T-cell (primary cell): ENCODE measurements at regions not wholly inside any gene's neighbourhood (a gene's known extent, or its start where the extent isn't known, plus 50 kb on each side); places are given as distances from the start of the nearest gene placed in this dataset.
A peak's percentile ranks its signal among the peaks of the same experiment; 100 is the strongest.

ENCODE experiments used
- ATAC-seq, 4 experiments: fragments of 200-7000 bp in 3 of 4; fragments of 150-1000 bp in 1 of 4; cut with Tn5 transposase; replicated peaks in 1 of 4; 1 replicate in 3 of 4; 2 replicates in 1 of 4; pipeline ENCODE4 v1.10.0; 2021; ENCODE audit warnings: moderate library complexity in 3 of 4, mild to moderate bottlenecking in 2 of 4, moderate number of reproducible peaks in 1 of 4
- CTCF ChIA-PET, 2 donors: fragments of 300-600 bp; sonication (Branson Sonifier 250); formaldehyde crosslinking; loops; one replicate each; lab custom pipeline; 2022; ENCODE audit warnings: antibody characterized with exemption in 2 of 2; lab: Charles Lee
- POLR2A ChIA-PET, 2 donors: fragments of 300-600 bp; sonication (Branson Sonifier 250); formaldehyde crosslinking; loops; one replicate each; lab custom pipeline; 2022; ENCODE audit warnings: antibody characterized with exemption in 2 of 2; lab: Charles Lee
- DNase-seq, 35 experiments: peaks; one replicate each; pipeline versions ENCODE4 v3.0.0 to v3.0.0-alpha.2; 2013 to 2023
- H3K27ac ChIP-seq: one replicate; pipeline ENCODE4 v1.5.1; 2013; ENCODE audit warnings: low read length
- H3K27me3 ChIP-seq, 2 experiments: replicated peaks in 1 of 2; 1 replicate in 1 of 2; 2 replicates in 1 of 2; pipeline versions ENCODE4 v1.6.1 to v1.7.0; 2013; ENCODE audit warnings: low read length in 1 of 2, mixed read lengths in 1 of 2; ENCODE audit not compliant: control insufficient read depth in 2 of 2, insufficient read depth in 2 of 2; ENCODE audit errors: extremely low read depth in 1 of 2
- H3K36me3 ChIP-seq, 2 donors: 1 replicate in 1 of 2; 2 replicates in 1 of 2; pipeline versions ENCODE4 v1.6.1 to v1.7.0; 2013; ENCODE audit warnings: low read length in 1 of 2; ENCODE audit not compliant: control insufficient read depth in 2 of 2, insufficient read depth in 1 of 2; ENCODE audit errors: extremely low read depth in 1 of 2
- H3K4me1 ChIP-seq, 2 experiments: 1 replicate in 1 of 2; 2 replicates in 1 of 2; pipeline versions ENCODE4 v1.6.1 to v1.7.0; 2013; ENCODE audit warnings: low read length in 2 of 2, mixed read lengths in 1 of 2; ENCODE audit not compliant: insufficient read depth in 2 of 2, control insufficient read depth in 1 of 2; ENCODE audit errors: extremely low read depth in 1 of 2
- H3K4me3 ChIP-seq, 2 donors: 1 replicate in 1 of 2; 2 replicates in 1 of 2; pipeline versions ENCODE4 v1.5.1 to v1.7.0; 2013; ENCODE audit warnings: mild to moderate bottlenecking in 2 of 2, low read length in 1 of 2, moderate library complexity in 1 of 2; ENCODE audit not compliant: control insufficient read depth in 1 of 2; ENCODE audit errors: extremely low read depth in 1 of 2
- H3K9me3 ChIP-seq: 2 replicates; pipeline ENCODE4 v1.7.0; 2013
- H3K27ac Mint-ChIP-seq, 2 donors: one replicate each; pipeline ENCODE4 v1.8.0; 2020 to 2021; ENCODE audit warnings: mild to moderate bottlenecking in 2 of 2, mixed read lengths in 2 of 2
- H3K27me3 Mint-ChIP-seq, 2 donors: one replicate each; pipeline ENCODE4 v1.8.0; 2021 to 2022; ENCODE audit warnings: mixed read lengths in 2 of 2
- H3K36me3 Mint-ChIP-seq: one replicate; pipeline ENCODE4 v1.8.0; 2021; ENCODE audit warnings: mixed read lengths
- H3K4me1 Mint-ChIP-seq, 3 donors: one replicate each; pipeline ENCODE4 v1.8.0; 2020 to 2022; ENCODE audit warnings: mixed read lengths in 3 of 3, mild to moderate bottlenecking in 1 of 3
- H3K4me3 Mint-ChIP-seq, 3 donors: one replicate each; pipeline ENCODE4 v1.8.0; 2020 to 2022; ENCODE audit warnings: mild to moderate bottlenecking in 3 of 3, mixed read lengths in 3 of 3, moderate library complexity in 3 of 3
- H3K9me3 Mint-ChIP-seq, 3 donors: one replicate each; pipeline ENCODE4 v1.8.0; 2020 to 2022; ENCODE audit warnings: mixed read lengths in 3 of 3
- WGBS: methylation state at CpG from one replicate; pipeline ENCODE4 v1.1.5; 2013; ENCODE audit warnings: missing lambda C conversion rate; ENCODE audit not compliant: insufficient coverage; 5-methylcytosine and 5-hydroxymethylcytosine counted together

DNA sequence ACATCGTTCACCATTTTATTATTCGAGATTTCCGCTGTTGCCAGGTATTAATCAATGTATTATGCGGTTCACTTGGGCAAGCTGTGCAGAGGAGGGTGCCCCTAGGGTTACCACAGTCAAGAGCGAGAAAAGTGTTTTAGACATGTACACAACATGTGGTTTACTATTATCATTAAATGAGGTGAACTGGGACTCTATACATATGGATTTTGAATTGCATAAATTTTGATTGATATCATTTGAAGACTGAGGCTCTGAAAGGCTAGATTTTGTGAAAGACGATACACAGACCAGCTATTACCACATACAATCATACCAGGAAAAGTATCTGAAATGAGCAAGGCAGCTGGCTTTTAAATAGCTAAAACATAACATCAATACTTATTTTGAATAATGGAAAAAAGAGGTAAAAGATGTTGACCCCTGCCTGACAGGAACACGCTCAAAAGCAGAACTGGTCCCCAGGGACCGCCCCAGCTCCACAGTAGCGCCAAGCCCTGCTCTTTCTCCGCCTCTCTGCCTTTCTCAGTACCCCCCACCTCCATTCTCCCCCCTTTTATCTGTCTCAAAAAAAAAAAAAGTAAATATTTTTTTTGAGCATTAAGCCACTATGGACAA lies 413.4 kb upstream of the MKI67 start:
- H3K36me3 ChIP-seq = no peaks in the 10 kb centered on the region
- H3K4me1 ChIP-seq = no peaks in the 10 kb centered on the region
- no peaks in the 10 kb centered on the region for H3K9me3 ChIP-seq
- no peak overlapping the region for H3K4me3 ChIP-seq
- ChIA-PET POLR2A (no interaction called here), CTCF (no interaction called here)
- Mint-ChIP-seq H3K4me3 (no peak overlapping the region), H3K36me3 (no peaks in the 10 kb centered on the region), H3K9me3 (no peaks in the 10 kb centered on the region), H3K4me1 (no peaks in the 10 kb centered on the region), H3K27me3 (peaks cover 44 to 47% of the 10 kb centered on the region in 2 donors), H3K27ac (peak overlapping the region in 1 of 2 donors; percentile 13)
- H3K27ac ChIP-seq = no peak overlapping the region
- DNase-seq (no peak), ATAC-seq (no peak)
- 28% methylated on average over 4 of the region's 10 CpGs for WGBS
- peaks cover 3 to 21% of the 10 kb centered on the region in 2 experiments for H3K27me3 ChIP-seq

DNA sequence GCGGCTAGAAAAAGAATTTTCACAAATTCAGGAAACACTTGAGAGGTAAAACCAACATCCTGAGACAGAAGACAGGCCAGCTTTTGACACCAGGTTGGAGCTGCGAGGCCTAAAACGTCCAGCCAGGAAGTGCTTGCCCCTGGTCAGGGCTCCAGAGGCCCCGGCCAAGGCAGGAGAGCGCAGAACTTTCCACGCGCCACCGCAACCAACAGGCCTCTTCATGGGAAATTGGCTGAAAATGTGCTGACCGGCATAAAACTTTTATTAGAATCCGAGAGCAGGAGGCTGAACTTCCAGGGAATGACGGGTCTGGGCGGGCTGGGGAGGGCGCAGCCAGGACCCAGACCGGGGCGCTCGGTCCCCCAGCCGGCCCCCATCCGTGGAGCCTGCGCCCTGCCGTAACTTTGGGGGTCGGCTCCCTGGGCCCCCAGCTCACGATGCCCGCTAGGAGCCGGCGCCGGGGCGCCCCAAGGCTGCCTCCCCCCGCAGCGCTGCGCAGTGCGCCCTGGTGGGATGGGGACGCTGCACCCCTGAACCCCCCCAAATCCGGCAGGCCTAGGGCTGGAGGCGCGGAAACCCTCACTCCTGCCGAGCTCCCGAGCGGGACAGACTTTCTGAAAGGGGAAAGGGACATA lies 414.0 kb upstream of the MKI67 start:
- H3K36me3 Mint-ChIP-seq = no peaks in the 10 kb centered on the region
- WGBS = 15% methylated on average over 22 of the region's 38 CpGs
- no peak overlapping the region for H3K27ac ChIP-seq
- H3K9me3 ChIP-seq = no peaks in the 10 kb centered on the region
- H3K4me1 Mint-ChIP-seq = no peaks in the 10 kb centered on the region
- ChIA-PET POLR2A (no interaction called here), CTCF (no interaction called here)
- no peak overlapping the region for H3K27ac Mint-ChIP-seq
- H3K4me1 ChIP-seq = no peaks in the 10 kb centered on the region
- no peak overlapping the region for H3K4me3 Mint-ChIP-seq
- DNase-seq (no peak), ATAC-seq (no peak)
- no peak overlapping the region for H3K4me3 ChIP-seq
- no peaks in the 10 kb centered on the region for H3K36me3 ChIP-seq
- H3K27me3 Mint-ChIP-seq = peaks cover 38 to 50% of the 10 kb centered on the region in 2 donors
- peaks cover 3 to 21% of the 10 kb centered on the region in 2 experiments for H3K27me3 ChIP-seq
- no peaks in the 10 kb centered on the region for H3K9me3 Mint-ChIP-seq

DNA sequence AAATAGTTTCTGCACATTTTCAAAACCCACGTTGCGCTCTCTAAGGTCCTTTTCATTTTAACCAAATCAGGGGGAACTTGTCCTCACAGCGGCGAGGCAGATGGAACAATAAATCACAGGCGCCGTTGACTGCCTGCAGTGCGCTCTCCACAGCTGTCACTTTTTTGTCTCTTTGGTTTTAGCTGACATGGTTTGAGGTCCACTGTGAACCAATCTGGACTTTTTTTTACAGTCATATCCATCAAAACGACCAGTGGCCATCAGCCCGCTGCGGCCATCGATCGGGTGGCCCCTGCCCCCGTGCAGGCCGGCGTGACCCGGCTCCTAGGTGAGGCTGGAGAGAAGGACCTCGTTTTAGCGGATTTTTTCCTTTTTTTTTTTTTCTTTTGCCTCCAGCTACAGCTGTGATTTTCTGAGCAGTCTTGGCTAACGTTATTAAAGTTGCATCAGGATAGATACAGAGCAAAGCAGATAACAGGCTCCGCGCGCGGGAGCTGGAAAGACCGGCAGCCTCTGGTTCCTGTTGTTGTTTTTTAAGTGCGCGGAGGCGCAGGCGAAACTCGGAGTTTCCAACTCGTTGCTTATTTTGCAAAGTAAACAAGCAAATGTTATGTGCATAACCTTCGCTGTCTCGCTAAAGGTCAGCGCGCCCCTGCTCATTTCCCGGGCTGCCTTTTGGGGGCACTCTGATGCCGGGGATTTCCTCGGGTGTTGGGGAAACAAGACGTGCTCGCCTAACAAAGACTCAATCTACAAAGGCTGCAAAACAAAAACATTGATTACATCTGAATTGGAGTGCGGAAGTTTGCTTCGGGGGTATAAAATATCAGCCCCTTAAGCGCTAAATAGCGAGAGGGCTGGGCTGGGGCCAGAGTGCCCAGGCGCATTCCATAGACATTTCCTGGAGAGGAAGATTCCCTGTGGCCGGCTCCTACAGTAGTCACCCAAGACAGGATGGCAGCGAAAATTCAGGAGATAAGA lies 414.8 kb upstream of the MKI67 start:
- H3K9me3 Mint-ChIP-seq = no peaks in the 10 kb centered on the region
- H3K27ac ChIP-seq = no peak overlapping the region
- H3K4me1 Mint-ChIP-seq = no peaks in the 10 kb centered on the region
- H3K27me3 Mint-ChIP-seq = peaks cover 36 to 50% of the 10 kb centered on the region in 2 donors
- H3K36me3 Mint-ChIP-seq = no peaks in the 10 kb centered on the region
- H3K36me3 ChIP-seq = no peaks in the 10 kb centered on the region
- ChIA-PET POLR2A (no interaction called here), CTCF (no interaction called here)
- peaks cover 3 to 21% of the 10 kb centered on the region in 2 experiments for H3K27me3 ChIP-seq
- no peak for ATAC-seq
- no peaks in the 10 kb centered on the region for H3K4me1 ChIP-seq
- no peaks in the 10 kb centered on the region for H3K9me3 ChIP-seq
- no peak overlapping the region for H3K4me3 ChIP-seq
- no peak overlapping the region for H3K27ac Mint-ChIP-seq
- 8% methylated on average over 35 of the region's 46 CpGs for WGBS
- DNase-seq = no peak
- no peak overlapping the region for H3K4me3 Mint-ChIP-seq

DNA sequence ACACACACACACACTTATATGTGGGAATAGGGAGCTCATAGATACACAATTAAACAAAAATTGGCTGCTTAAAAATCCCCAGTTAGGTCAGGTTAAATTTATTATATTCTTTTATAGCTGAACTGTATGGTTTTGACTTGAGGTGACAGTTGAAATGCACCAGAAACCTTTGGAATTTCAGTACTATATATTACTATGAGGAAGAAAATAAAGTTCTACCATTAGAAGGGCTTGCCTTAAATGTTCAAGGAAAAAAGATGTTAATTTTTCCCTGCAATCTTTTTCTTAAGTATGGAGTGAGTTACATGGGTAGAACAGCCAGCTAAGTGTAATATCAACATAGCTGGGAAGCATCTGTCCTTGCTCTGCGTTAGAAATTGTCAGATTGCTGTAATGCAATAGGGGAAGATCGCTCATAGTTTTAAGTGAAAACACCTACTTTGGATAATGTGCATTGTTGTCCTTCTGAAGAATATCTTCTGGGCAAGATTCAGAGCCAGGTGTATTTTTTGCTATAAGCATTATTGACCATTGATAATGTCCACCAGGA lies 415.8 kb upstream of the MKI67 start:
- Mint-ChIP-seq H3K9me3 (no peaks in the 10 kb centered on the region), H3K27ac (no peak overlapping the region), H3K27me3 (peaks cover 33 to 51% of the 10 kb centered on the region in 2 donors), H3K4me3 (no peak overlapping the region), H3K4me1 (no peaks in the 10 kb centered on the region), H3K36me3 (no peaks in the 10 kb centered on the region)
- DNase-seq = no peak
- H3K9me3 ChIP-seq = no peaks in the 10 kb centered on the region
- POLR2A ChIA-PET = no interaction called here
- peaks cover 3 to 27% of the 10 kb centered on the region in 2 experiments for H3K27me3 ChIP-seq
- WGBS = 75% methylated on average over 2 of the region's 2 CpGs
- CTCF ChIA-PET = no interaction called here
- no peak overlapping the region for H3K4me3 ChIP-seq
- H3K4me1 ChIP-seq = no peaks in the 10 kb centered on the region
- no peaks in the 10 kb centered on the region for H3K36me3 ChIP-seq
- ATAC-seq = no peak
- H3K27ac ChIP-seq = no peak overlapping the region

DNA sequence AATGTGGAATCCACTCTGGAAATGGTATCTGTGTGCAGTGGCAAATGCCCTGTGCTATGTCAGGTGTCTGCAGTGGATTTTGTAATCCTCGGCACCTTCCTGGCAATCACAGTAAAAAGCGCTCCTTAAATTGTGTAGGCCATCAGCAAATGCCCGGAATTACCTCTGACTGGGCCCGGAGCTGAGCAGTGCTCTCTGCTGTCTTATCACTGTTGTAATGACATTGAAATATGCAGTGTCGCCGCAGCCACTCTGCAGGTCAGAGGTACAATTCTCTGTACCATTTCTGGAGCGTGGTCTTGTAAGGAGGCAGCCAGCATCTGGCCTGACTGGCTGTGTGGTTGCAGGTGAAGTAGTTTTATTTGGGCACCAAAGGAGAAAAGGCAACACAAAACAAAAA lies 416.4 kb upstream of the MKI67 start:
- H3K4me3 ChIP-seq = no peak overlapping the region
- H3K27ac Mint-ChIP-seq = no peak overlapping the region
- no peaks in the 10 kb centered on the region for H3K36me3 ChIP-seq
- no peaks in the 10 kb centered on the region for H3K9me3 Mint-ChIP-seq
- ChIA-PET CTCF (no interaction called here), POLR2A (no interaction called here)
- no peaks in the 10 kb centered on the region for H3K4me1 ChIP-seq
- H3K27me3 ChIP-seq = peaks cover 3 to 27% of the 10 kb centered on the region in 2 experiments
- DNase-seq (no peak), ATAC-seq (no peak)
- no peaks in the 10 kb centered on the region for H3K9me3 ChIP-seq
- H3K4me3 Mint-ChIP-seq = no peak overlapping the region
- no peaks in the 10 kb centered on the region for H3K36me3 Mint-ChIP-seq
- peaks cover 33 to 49% of the 10 kb centered on the region in 2 donors for H3K27me3 Mint-ChIP-seq
- H3K27ac ChIP-seq = no peak overlapping the region
- WGBS = 94% methylated on average over 6 of the region's 7 CpGs
- no peaks in the 10 kb centered on the region for H3K4me1 Mint-ChIP-seq

DNA sequence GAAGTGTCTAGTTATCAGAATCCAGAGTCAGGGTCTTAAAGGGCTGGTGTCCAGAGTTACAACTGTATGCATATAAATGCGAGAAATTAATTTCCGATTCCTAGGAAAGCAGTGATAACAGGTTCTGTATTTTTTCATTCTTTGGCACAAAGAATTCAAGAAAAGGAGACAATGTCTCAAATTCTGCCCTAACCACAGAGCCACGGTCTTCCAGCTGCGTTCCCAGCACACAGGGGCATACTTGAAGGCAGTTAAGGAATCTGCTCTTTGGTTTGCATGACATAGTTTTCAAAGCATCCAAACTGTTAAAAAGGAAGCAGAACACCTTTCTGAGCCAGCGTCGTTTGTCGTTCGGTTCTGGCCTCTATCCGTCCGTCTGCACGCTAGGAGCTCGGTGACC lies 416.9 kb upstream of the MKI67 start:
- ChIA-PET CTCF (no interaction called here), POLR2A (no interaction called here)
- H3K36me3 Mint-ChIP-seq = no peaks in the 10 kb centered on the region
- Histone ChIP-seq H3K9me3 (no peaks in the 10 kb centered on the region), H3K36me3 (no peaks in the 10 kb centered on the region), H3K27ac (no peak overlapping the region), H3K4me1 (no peaks in the 10 kb centered on the region), H3K4me3 (no peak overlapping the region), H3K27me3 (peaks cover 3 to 27% of the 10 kb centered on the region in 2 experiments)
- H3K4me1 Mint-ChIP-seq = no peaks in the 10 kb centered on the region
- no peak overlapping the region for H3K4me3 Mint-ChIP-seq
- H3K27me3 Mint-ChIP-seq = peaks cover 29 to 45% of the 10 kb centered on the region in 2 donors
- DNase-seq = no peak
- no peaks in the 10 kb centered on the region for H3K9me3 Mint-ChIP-seq
- ATAC-seq = no peak
- WGBS = 91% methylated on average over 12 of the region's 12 CpGs
- H3K27ac Mint-ChIP-seq = no peak overlapping the region
